Mammary epithelial cell (primary cell): ENCODE measurements at regions not wholly inside any gene's neighbourhood (a gene's known extent, or its start where the extent isn't known, plus 50 kb on each side); places are given as distances from the start of the nearest gene placed in this dataset.

Experiments
- EZH2 ChIP-seq: IDR thresholded peaks from 2 replicates; pipeline ENCODE4 v1.6.1; 2012; ENCODE audit warnings: low read length, inconsistent platforms, borderline replicate concordance
- TF ChIP-seq, protein P1 (sequence below), 2 donors: IDR thresholded peaks in 1 of 2; conservative IDR thresholded peaks in 1 of 2; 2 replicates each; pipeline ENCODE4 v1.5.1; 2011 to 2012; ENCODE audit warnings: inconsistent platforms in 2 of 2, low read length in 2 of 2, mild to moderate bottlenecking in 2 of 2, control low read depth in 1 of 2, low read depth in 1 of 2; ENCODE audit not compliant: insufficient read depth in 1 of 2; ENCODE audit errors: extremely low read depth in 1 of 2

DNA sequence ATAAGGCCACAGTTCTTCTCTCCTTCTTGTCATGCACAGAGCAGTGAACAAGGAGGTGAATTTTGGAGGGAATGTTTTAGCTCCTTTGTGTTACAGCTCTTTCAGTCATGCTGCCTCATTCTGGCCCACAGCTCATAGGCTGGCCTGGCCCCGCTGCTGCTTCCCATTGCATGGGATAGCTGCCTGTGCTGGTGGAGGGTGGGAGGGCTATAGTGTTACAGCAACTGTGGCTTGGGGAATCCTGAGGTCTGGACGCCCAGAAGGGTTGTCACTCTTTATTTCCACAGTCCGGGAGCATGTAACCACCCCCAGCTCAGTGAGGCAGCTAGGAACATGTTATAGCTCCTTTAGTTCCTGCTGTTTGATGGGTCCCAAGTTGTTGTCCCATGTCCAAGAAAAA lies 210.3 kb downstream of the AMY1C start:
- TF ChIP-seq, protein P1, sequence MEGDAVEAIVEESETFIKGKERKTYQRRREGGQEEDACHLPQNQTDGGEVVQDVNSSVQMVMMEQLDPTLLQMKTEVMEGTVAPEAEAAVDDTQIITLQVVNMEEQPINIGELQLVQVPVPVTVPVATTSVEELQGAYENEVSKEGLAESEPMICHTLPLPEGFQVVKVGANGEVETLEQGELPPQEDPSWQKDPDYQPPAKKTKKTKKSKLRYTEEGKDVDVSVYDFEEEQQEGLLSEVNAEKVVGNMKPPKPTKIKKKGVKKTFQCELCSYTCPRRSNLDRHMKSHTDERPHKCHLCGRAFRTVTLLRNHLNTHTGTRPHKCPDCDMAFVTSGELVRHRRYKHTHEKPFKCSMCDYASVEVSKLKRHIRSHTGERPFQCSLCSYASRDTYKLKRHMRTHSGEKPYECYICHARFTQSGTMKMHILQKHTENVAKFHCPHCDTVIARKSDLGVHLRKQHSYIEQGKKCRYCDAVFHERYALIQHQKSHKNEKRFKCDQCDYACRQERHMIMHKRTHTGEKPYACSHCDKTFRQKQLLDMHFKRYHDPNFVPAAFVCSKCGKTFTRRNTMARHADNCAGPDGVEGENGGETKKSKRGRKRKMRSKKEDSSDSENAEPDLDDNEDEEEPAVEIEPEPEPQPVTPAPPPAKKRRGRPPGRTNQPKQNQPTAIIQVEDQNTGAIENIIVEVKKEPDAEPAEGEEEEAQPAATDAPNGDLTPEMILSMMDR (conservative IDR thresholded peaks at IDR 0.05 in 1 of 2, IDR thresholded peaks at IDR 0.05 in 1 of 2; ENCODE audit: extremely low read depth in 1 of 2, insufficient read depth in 1 of 2, low read depth in 1 of 2, low read length in 2 of 2): no peak
- TF ChIP-seq EZH2: no peak
